DND-41 (cell line): ENCODE measurements at regions not wholly inside any gene's neighbourhood (a gene's known extent, or its start where the extent isn't known, plus 50 kb on each side); places are given as distances from the start of the nearest gene placed in this dataset.

Experiments used
- ATAC-seq: fragments of 200-7000 bp; cut with Tn5 transposase; 3 replicates; pipeline ENCODE4 v1.9.1; 2021; ENCODE audit warnings: low read depth; ENCODE audit not compliant: insufficient read depth
- DNase-seq: peaks from one replicate; pipeline ENCODE4 v3.0.0-alpha.2; 2020
- H2AFZ ChIP-seq: 2 replicates; pipeline ENCODE4 v1.6.0; 2012; ENCODE audit warnings: low read depth, low read length
- H3K27ac ChIP-seq: 2 replicates; pipeline ENCODE4 v1.5.1; 2012; ENCODE audit warnings: low read length, inconsistent platforms
- H3K27me3 ChIP-seq: fragments of 200-600 bp; sonication (generic); 2 replicates; pipeline ENCODE4 v1.6.0; 2012; ENCODE audit warnings: low read length, mild to moderate bottlenecking, inconsistent platforms; ENCODE audit not compliant: insufficient read depth, poor library complexity
- H3K36me3 ChIP-seq: 2 replicates; pipeline ENCODE4 v1.5.1; 2012; ENCODE audit warnings: low read length, inconsistent platforms; ENCODE audit not compliant: insufficient read depth
- H3K4me1 ChIP-seq: 2 replicates; pipeline ENCODE4 v1.5.1; 2012; ENCODE audit warnings: mild to moderate bottlenecking, low read length; ENCODE audit not compliant: insufficient read depth
- H3K4me2 ChIP-seq: 2 replicates; pipeline ENCODE4 v1.6.0; 2012; ENCODE audit warnings: mild to moderate bottlenecking, moderate library complexity, low read length, inconsistent platforms; ENCODE audit not compliant: insufficient read depth
- H3K4me3 ChIP-seq, 2 experiments: fragments of 200-600 bp in 1 of 2; shearing (Covaris generic) in 1 of 2; 2 replicates each; pipeline ENCODE4 v1.5.1; 2012 to 2016; ENCODE audit warnings: inconsistent platforms in 2 of 2, low read length in 2 of 2, mild to moderate bottlenecking in 2 of 2, low read depth in 1 of 2, moderate library complexity in 1 of 2
- H3K79me2 ChIP-seq: 2 replicates; pipeline ENCODE4 v1.6.0; 2012; ENCODE audit warnings: low read length, inconsistent platforms; ENCODE audit not compliant: insufficient read depth
- H3K9ac ChIP-seq: 2 replicates; pipeline ENCODE4 v1.6.0; 2012; ENCODE audit warnings: low read depth, mild to moderate bottlenecking, inconsistent platforms, low read length, moderate library complexity
- H3K9me3 ChIP-seq: 2 replicates; pipeline ENCODE4 v1.5.1; 2012; ENCODE audit warnings: low read length, moderate library complexity, mild to moderate bottlenecking, inconsistent platforms; ENCODE audit not compliant: insufficient read depth, severe bottlenecking
- H4K20me1 ChIP-seq: 2 replicates; pipeline ENCODE4 v1.6.0; 2012; ENCODE audit warnings: low read length; ENCODE audit not compliant: insufficient read depth
- EZH2 ChIP-seq: IDR thresholded peaks from 3 replicates; pipeline ENCODE4 v1.6.1; 2012; ENCODE audit warnings: borderline replicate concordance, low read depth, mild to moderate bottlenecking, moderate library complexity, low read length, inconsistent platforms; ENCODE audit not compliant: severe bottlenecking
- TF ChIP-seq, protein P1 (sequence below): IDR thresholded peaks from 2 replicates; pipeline ENCODE4 v1.5.1; 2012; ENCODE audit warnings: borderline replicate concordance, low read length, moderate library complexity, mild to moderate bottlenecking; ENCODE audit not compliant: poor library complexity, severe bottlenecking; ENCODE audit errors: extremely low read depth

GRCh38 chr4:162985131-162985530 lies 181.6 kb downstream of the NAF1 start:
- TF ChIP-seq, protein P1, sequence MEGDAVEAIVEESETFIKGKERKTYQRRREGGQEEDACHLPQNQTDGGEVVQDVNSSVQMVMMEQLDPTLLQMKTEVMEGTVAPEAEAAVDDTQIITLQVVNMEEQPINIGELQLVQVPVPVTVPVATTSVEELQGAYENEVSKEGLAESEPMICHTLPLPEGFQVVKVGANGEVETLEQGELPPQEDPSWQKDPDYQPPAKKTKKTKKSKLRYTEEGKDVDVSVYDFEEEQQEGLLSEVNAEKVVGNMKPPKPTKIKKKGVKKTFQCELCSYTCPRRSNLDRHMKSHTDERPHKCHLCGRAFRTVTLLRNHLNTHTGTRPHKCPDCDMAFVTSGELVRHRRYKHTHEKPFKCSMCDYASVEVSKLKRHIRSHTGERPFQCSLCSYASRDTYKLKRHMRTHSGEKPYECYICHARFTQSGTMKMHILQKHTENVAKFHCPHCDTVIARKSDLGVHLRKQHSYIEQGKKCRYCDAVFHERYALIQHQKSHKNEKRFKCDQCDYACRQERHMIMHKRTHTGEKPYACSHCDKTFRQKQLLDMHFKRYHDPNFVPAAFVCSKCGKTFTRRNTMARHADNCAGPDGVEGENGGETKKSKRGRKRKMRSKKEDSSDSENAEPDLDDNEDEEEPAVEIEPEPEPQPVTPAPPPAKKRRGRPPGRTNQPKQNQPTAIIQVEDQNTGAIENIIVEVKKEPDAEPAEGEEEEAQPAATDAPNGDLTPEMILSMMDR: no peak
- no peak for TF ChIP-seq EZH2
- no peak overlapping the region for H3K4me3 ChIP-seq
- H4K20me1 ChIP-seq: no peaks in the 10 kb centered on the region
- ATAC-seq (no peak), DNase-seq (no peak)
- no peaks in the 10 kb centered on the region for H3K36me3 ChIP-seq
- no peak overlapping the region for H3K4me2 ChIP-seq
- H3K9ac ChIP-seq: no peak overlapping the region
- no peaks in the 10 kb centered on the region for H3K9me3 ChIP-seq
- H2AFZ ChIP-seq: no peak overlapping the region
- H3K27ac ChIP-seq: no peak overlapping the region
- H3K4me1 ChIP-seq: no peaks in the 10 kb centered on the region
- H3K27me3 ChIP-seq: no peaks in the 10 kb centered on the region
- no peaks in the 10 kb centered on the region for H3K79me2 ChIP-seq

DNA sequence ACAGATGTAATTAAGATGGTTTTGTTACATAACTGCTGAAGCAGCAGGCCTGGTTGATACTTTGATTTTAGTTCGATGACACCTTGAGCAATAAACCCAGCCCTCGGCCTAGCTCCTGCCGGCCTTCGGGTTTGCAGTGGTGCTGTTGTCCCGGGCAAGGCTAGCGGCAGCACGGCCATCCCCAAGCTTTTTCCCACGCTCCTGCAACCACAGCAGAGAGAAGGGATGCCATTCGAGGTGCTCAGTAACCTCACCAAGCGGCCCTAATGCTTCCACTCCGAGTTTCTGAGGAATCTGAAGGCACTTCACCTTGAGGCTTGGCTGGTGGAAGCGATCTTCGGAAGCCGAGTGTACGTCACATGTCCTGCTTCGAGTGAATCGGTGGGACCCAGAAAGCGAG lies 182.1 kb downstream of the NAF1 start:
- no peak for TF ChIP-seq EZH2
- TF ChIP-seq, protein P1: no peak
- Histone ChIP-seq H3K79me2 (no peaks in the 10 kb centered on the region), H3K4me3 (no peak overlapping the region), H3K4me1 (no peaks in the 10 kb centered on the region), H3K27me3 (no peaks in the 10 kb centered on the region), H3K9ac (no peak overlapping the region), H2AFZ (no peak overlapping the region), H3K9me3 (no peaks in the 10 kb centered on the region), H3K27ac (no peak overlapping the region), H4K20me1 (no peaks in the 10 kb centered on the region), H3K36me3 (no peaks in the 10 kb centered on the region), H3K4me2 (no peak overlapping the region)
- no peak for DNase-seq
- no peak for ATAC-seq

- Histone ChIP-seq H3K79me2 (no peaks in the 10 kb centered on the region), H3K36me3 (no peaks in the 10 kb centered on the region), H3K4me3 (no peak overlapping the region), H3K9me3 (no peaks in the 10 kb centered on the region), H4K20me1 (no peaks in the 10 kb centered on the region), H3K9ac (no peak overlapping the region), H3K4me2 (no peak overlapping the region), H3K4me1 (no peaks in the 10 kb centered on the region), H3K27me3 (no peaks in the 10 kb centered on the region), H3K27ac (no peak overlapping the region), H2AFZ (no peak overlapping the region)
- TF ChIP-seq, protein P1: no peak
- no peak for TF ChIP-seq EZH2
- ATAC-seq (no peak), DNase-seq (no peak)
Measured at GRCh38 chr4:162981823-162982222, 184.9 kb downstream of the NAF1 start.

DNA sequence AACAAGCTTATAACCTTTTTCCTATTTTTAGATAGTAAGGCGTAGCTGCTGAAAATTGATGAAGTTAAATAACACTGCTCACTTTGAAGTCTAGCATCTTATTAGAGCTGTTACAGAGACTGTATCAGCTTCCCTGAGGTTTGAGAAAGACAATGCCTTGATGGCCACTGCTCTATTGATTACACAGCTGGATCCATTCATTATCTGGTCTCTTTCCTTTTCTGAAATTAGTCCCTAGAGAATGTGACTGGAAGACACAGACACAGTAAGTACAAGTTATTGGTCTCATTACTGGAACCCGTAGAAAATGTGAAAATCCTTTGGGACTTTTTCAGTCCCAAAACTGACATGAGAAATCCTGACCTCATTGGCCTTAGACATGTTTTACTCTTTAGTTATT lies 188.3 kb downstream of the NAF1 start:
- H2AFZ ChIP-seq: no peak overlapping the region
- no peak for TF ChIP-seq EZH2
- TF ChIP-seq, protein P1: no peak

More for the DNA sequence above, 188.3 kb downstream of the NAF1 start:
- Histone ChIP-seq H3K79me2 (no peaks in the 10 kb centered on the region), H3K27me3 (no peaks in the 10 kb centered on the region), H3K27ac (no peak overlapping the region), H3K4me3 (no peak overlapping the region), H3K4me2 (no peak overlapping the region), H3K36me3 (no peaks in the 10 kb centered on the region), H4K20me1 (no peaks in the 10 kb centered on the region), H3K9ac (no peak overlapping the region), H3K9me3 (no peaks in the 10 kb centered on the region), H3K4me1 (no peaks in the 10 kb centered on the region)
- DNase-seq (no peak), ATAC-seq (no peak)
